ENCODE measurements at regions not wholly inside any gene's neighbourhood (a gene's known extent, or its start where the extent isn't known, plus 50 kb on each side); places are given as distances from the start of the nearest gene placed in this dataset.

DNA sequence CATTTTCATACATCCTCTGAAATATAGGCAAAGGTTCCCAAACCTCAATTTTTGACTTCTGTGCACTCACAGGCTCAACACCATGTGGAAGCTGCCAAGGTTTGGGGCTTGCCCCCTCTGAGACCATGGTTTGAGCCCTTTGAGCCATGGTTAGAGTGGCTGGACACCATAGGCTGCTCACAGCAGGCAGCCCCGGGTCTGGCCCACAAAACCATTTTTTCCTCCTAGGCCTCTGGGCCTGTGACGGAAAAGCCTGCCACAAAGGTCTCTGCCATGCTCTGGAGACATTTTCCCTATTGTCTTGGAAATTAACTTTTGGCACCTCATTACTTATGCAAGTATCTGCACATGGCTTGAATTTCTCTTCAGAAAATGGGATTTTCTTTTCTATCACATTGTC lies 1113.2 kb upstream of the ATXN7L3B start:
- no peak overlapping the region for H3K4me2 ChIP-seq (ENCODE audit: low read length, poor library complexity, severe bottlenecking)
- no peak overlapping the region for H2BK120ac ChIP-seq (ENCODE audit: low read depth, low read length)
- H3K4ac ChIP-seq (ENCODE audit: low read depth in 1 of 2, low read length in 2 of 2) = no peak overlapping the region
- DNase-seq = no peak
- H2AFZ ChIP-seq (ENCODE audit: low read depth, low read length) = no peak overlapping the region
- no peaks in the 10 kb centered on the region for H3K27me3 ChIP-seq (ENCODE audit: control insufficient read depth in 1 of 2, insufficient read depth in 1 of 2, low read length in 2 of 2)
- H3K14ac ChIP-seq (ENCODE audit: low read length in 2 of 2) = no peak overlapping the region
- no peaks in the 10 kb centered on the region for H3K79me1 ChIP-seq (replicated peaks; ENCODE audit: low read length, poor library complexity, severe bottlenecking)
- H3K27ac ChIP-seq (ENCODE audit: low read length, poor library complexity, severe bottlenecking) = no peak overlapping the region
- H3K9me3 ChIP-seq (ENCODE audit: control insufficient read depth, low read length) = peaks cover 9% of the 10 kb centered on the region
- no peak overlapping the region for H3K4me3 ChIP-seq (ENCODE audit: insufficient read depth in 1 of 2, low read depth in 1 of 2, low read length in 2 of 2)
- H3K9ac ChIP-seq (ENCODE audit: low read length) = no peak overlapping the region
- H4K8ac ChIP-seq (ENCODE audit: low read length) = no peak overlapping the region
- WGBS = 39% methylated on average over 2 of the region's 2 CpGs
- H2BK15ac ChIP-seq (ENCODE audit: low read depth, poor library complexity, severe bottlenecking) = no peak overlapping the region
- no peaks in the 10 kb centered on the region for H3K4me1 ChIP-seq (ENCODE audit: control insufficient read depth, insufficient read depth, low read depth, low read length)
- no peak overlapping the region for H4K91ac ChIP-seq (ENCODE audit: low read length)
- no peak overlapping the region for H2BK12ac ChIP-seq (ENCODE audit: low read length in 2 of 2)
- no peak overlapping the region for H2AK5ac ChIP-seq (ENCODE audit: low read length, severe bottlenecking)
- H3K36me3 ChIP-seq (ENCODE audit: control insufficient read depth in 1 of 2, insufficient read depth in 2 of 2, low read depth in 1 of 2, low read length in 2 of 2) = no peaks in the 10 kb centered on the region
- H3K23ac ChIP-seq (ENCODE audit: low read length in 2 of 2) = no peak overlapping the region
- no peak overlapping the region for H2BK5ac ChIP-seq (ENCODE audit: low read depth, low read length, poor library complexity, severe bottlenecking)
- no peak overlapping the region for H3K18ac ChIP-seq (ENCODE audit: low read depth in 1 of 2, low read length in 2 of 2)

DNA sequence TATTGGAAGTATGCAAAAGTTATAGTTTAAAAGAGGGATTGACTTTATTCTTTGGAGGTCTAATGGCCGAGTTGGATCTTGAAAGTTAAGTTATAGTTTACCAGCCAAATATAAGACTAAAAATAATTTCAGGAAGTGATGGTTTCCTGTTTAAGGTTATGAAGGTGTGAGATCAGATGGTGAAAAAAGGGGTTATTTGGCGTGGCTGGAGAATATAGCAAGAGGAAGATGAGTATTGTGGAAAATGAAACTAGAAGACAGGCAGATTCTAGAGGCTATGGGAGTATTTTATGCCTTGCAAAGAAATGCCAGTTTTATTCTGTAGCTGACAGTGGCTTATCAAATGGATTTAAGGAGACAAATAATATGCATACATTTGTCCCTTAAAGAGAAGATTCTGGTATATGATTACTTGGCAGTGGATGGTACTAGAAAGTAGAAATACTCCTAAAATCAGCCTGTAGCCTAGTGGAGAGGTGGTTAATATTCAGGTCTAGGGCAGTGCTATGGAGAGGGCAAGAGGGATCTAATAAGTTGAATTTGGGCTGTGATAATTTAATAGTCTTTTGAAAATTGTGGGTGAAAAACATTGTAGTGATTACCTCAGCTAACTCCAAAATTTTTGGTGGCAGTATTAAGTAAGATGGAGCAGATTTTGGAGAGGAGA lies 1091.8 kb upstream of the ATXN7L3B start:
- Histone ChIP-seq H3K23ac (ENCODE audit: low read length in 2 of 2) (no peak overlapping the region), H3K27ac (ENCODE audit: low read length, poor library complexity, severe bottlenecking) (no peak overlapping the region), H3K4me2 (ENCODE audit: low read length, poor library complexity, severe bottlenecking) (no peak overlapping the region), H4K8ac (ENCODE audit: low read length) (no peak overlapping the region), H2BK5ac (ENCODE audit: low read depth, low read length, poor library complexity, severe bottlenecking) (no peak overlapping the region), H3K4me1 (ENCODE audit: control insufficient read depth, insufficient read depth, low read depth, low read length) (no peaks in the 10 kb centered on the region), H3K27me3 (ENCODE audit: control insufficient read depth in 1 of 2, insufficient read depth in 1 of 2, low read length in 2 of 2) (no peaks in the 10 kb centered on the region), H4K91ac (ENCODE audit: low read length) (no peak overlapping the region), H3K9ac (ENCODE audit: low read length) (no peak overlapping the region), H3K4me3 (ENCODE audit: insufficient read depth in 1 of 2, low read depth in 1 of 2, low read length in 2 of 2) (no peak overlapping the region), H2BK120ac (ENCODE audit: low read depth, low read length) (no peak overlapping the region), H2BK15ac (ENCODE audit: low read depth, poor library complexity, severe bottlenecking) (no peak overlapping the region), H3K4ac (ENCODE audit: low read depth in 1 of 2, low read length in 2 of 2) (no peak overlapping the region), H3K79me1 (replicated peaks; ENCODE audit: low read length, poor library complexity, severe bottlenecking) (no peaks in the 10 kb centered on the region), H3K14ac (ENCODE audit: low read length in 2 of 2) (no peak overlapping the region), H2BK12ac (ENCODE audit: low read length in 2 of 2) (no peak overlapping the region), H3K18ac (ENCODE audit: low read depth in 1 of 2, low read length in 2 of 2) (no peak overlapping the region), H3K36me3 (ENCODE audit: control insufficient read depth in 1 of 2, insufficient read depth in 2 of 2, low read depth in 1 of 2, low read length in 2 of 2) (no peaks in the 10 kb centered on the region), H3K9me3 (ENCODE audit: control insufficient read depth, low read length) (peaks cover 15% of the 10 kb centered on the region), H2AK5ac (ENCODE audit: low read length, severe bottlenecking) (no peak overlapping the region), H2AFZ (ENCODE audit: low read depth, low read length) (no peak overlapping the region)
- WGBS = 77% methylated on average over 1 of the region's 2 CpGs
- DNase-seq = no peak

DNA sequence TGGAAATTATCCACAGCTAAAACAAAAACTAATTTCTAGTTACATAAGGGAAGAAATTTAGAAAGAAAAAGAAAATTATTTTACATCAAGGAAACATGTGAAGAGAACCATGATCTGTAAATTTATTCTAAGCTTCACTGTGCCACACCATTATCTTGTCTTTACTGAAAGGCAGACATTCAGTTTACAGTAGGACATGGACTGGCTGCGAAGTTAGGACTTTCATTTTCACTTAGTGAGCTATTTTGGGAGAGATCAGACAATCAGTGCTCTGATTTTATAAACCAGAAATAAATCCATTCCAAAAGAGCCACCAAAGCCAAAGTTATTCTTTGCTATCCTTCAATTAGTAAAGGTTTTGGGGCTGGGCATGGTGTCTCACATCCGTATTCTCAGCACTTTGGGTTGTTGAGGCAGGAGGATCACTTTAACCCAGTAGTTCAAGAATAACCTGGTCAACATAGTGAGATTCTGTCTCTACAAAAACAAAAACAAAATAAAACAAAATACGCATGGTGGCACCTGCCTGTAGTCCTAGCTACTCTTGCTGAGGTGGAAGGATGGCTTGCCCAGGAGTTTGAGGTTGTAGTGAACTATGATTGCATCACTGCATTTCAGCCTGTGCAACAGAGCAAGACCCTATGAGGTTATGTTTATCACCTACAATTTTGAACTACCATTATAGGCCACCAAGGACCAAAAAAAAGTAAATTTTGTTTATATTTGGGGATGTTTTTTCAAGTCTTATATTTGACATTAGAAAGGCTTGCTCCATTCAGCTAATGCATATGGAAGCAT lies 1084.8 kb upstream of the ATXN7L3B start:
- Histone ChIP-seq H3K27ac (ENCODE audit: low read length, poor library complexity, severe bottlenecking) (no peak overlapping the region), H3K9ac (ENCODE audit: low read length) (no peak overlapping the region), H3K4ac (ENCODE audit: low read depth in 1 of 2, low read length in 2 of 2) (no peak overlapping the region), H3K9me3 (ENCODE audit: control insufficient read depth, low read length) (peaks cover 10% of the 10 kb centered on the region), H2BK15ac (ENCODE audit: low read depth, poor library complexity, severe bottlenecking) (no peak overlapping the region), H4K91ac (ENCODE audit: low read length) (no peak overlapping the region), H3K4me3 (ENCODE audit: insufficient read depth in 1 of 2, low read depth in 1 of 2, low read length in 2 of 2) (no peak overlapping the region), H3K36me3 (ENCODE audit: control insufficient read depth in 1 of 2, insufficient read depth in 2 of 2, low read depth in 1 of 2, low read length in 2 of 2) (no peaks in the 10 kb centered on the region), H2AFZ (ENCODE audit: low read depth, low read length) (no peak overlapping the region), H3K4me2 (ENCODE audit: low read length, poor library complexity, severe bottlenecking) (no peak overlapping the region), H4K8ac (ENCODE audit: low read length) (no peak overlapping the region), H2BK120ac (ENCODE audit: low read depth, low read length) (no peak overlapping the region), H3K14ac (ENCODE audit: low read length in 2 of 2) (no peak overlapping the region), H3K79me1 (replicated peaks; ENCODE audit: low read length, poor library complexity, severe bottlenecking) (no peaks in the 10 kb centered on the region), H2BK12ac (ENCODE audit: low read length in 2 of 2) (no peak overlapping the region), H2AK5ac (ENCODE audit: low read length, severe bottlenecking) (no peak overlapping the region), H3K18ac (ENCODE audit: low read depth in 1 of 2, low read length in 2 of 2) (peak overlapping the region in 1 of 2 experiments; percentile 52), H3K27me3 (ENCODE audit: control insufficient read depth in 1 of 2, insufficient read depth in 1 of 2, low read length in 2 of 2) (no peaks in the 10 kb centered on the region), H3K4me1 (ENCODE audit: control insufficient read depth, insufficient read depth, low read depth, low read length) (no peaks in the 10 kb centered on the region), H3K23ac (ENCODE audit: low read length in 2 of 2) (no peak overlapping the region), H2BK5ac (ENCODE audit: low read depth, low read length, poor library complexity, severe bottlenecking) (no peak overlapping the region)
- WGBS = 93% methylated on average over 2 of the region's 3 CpGs
- peak; percentile 44 for DNase-seq

DNA sequence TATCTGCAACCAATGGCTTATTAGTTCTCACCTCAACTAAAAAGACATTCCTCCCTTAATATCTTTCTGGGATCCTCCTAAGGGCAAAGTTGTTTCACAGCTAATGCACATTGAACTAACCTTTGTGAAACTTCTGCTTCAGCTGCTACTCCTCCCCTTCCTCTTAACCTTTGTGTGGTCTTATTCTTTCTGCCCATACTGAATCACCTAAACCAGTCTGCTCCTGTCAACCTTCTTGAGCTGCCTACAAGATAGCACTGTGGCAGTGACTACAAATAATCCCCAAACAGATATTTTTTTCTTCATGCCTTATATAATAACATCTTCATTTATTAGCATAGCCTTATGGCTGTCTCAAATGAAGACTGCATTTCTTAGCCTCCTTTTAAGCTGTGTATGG lies 1077.4 kb upstream of the ATXN7L3B start:
- H2BK15ac ChIP-seq (ENCODE audit: low read depth, poor library complexity, severe bottlenecking) = no peak overlapping the region
- H2AK5ac ChIP-seq (ENCODE audit: low read length, severe bottlenecking) = no peak overlapping the region
- DNase-seq = no peak
- H2AFZ ChIP-seq (ENCODE audit: low read depth, low read length) = no peak overlapping the region
- H3K4ac ChIP-seq (ENCODE audit: low read depth in 1 of 2, low read length in 2 of 2) = no peak overlapping the region
- no peak overlapping the region for H4K8ac ChIP-seq (ENCODE audit: low read length)
- no peak overlapping the region for H4K91ac ChIP-seq (ENCODE audit: low read length)
- no peak overlapping the region for H3K27ac ChIP-seq (ENCODE audit: low read length, poor library complexity, severe bottlenecking)
- no peak overlapping the region for H2BK12ac ChIP-seq (ENCODE audit: low read length in 2 of 2)
- H3K4me2 ChIP-seq (ENCODE audit: low read length, poor library complexity, severe bottlenecking) = no peak overlapping the region
- H3K18ac ChIP-seq (ENCODE audit: low read depth in 1 of 2, low read length in 2 of 2) = no peak overlapping the region
- H3K9me3 ChIP-seq (ENCODE audit: control insufficient read depth, low read length) = peaks cover 12% of the 10 kb centered on the region
- no peak overlapping the region for H3K9ac ChIP-seq (ENCODE audit: low read length)
- H2BK5ac ChIP-seq (ENCODE audit: low read depth, low read length, poor library complexity, severe bottlenecking) = no peak overlapping the region
- H3K79me1 ChIP-seq (replicated peaks; ENCODE audit: low read length, poor library complexity, severe bottlenecking) = no peaks in the 10 kb centered on the region
- no peak overlapping the region for H3K4me3 ChIP-seq (ENCODE audit: insufficient read depth in 1 of 2, low read depth in 1 of 2, low read length in 2 of 2)
- no peaks in the 10 kb centered on the region for H3K4me1 ChIP-seq (ENCODE audit: control insufficient read depth, insufficient read depth, low read depth, low read length)
- H3K23ac ChIP-seq (ENCODE audit: low read length in 2 of 2) = no peak overlapping the region
- no peaks in the 10 kb centered on the region for H3K36me3 ChIP-seq (ENCODE audit: control insufficient read depth in 1 of 2, insufficient read depth in 2 of 2, low read depth in 1 of 2, low read length in 2 of 2)
- H3K14ac ChIP-seq (ENCODE audit: low read length in 2 of 2) = no peak overlapping the region
- no peaks in the 10 kb centered on the region for H3K27me3 ChIP-seq (ENCODE audit: control insufficient read depth in 1 of 2, insufficient read depth in 1 of 2, low read length in 2 of 2)
- no peak overlapping the region for H2BK120ac ChIP-seq (ENCODE audit: low read depth, low read length)

Data from mesenchymal stem cell (in vitro differentiated cells and primary cell).